ENCODE measurements at regions not wholly inside any gene's neighbourhood (a gene's known extent, or its start where the extent isn't known, plus 50 kb on each side); places are given as distances from the start of the nearest gene placed in this dataset.

DNA sequence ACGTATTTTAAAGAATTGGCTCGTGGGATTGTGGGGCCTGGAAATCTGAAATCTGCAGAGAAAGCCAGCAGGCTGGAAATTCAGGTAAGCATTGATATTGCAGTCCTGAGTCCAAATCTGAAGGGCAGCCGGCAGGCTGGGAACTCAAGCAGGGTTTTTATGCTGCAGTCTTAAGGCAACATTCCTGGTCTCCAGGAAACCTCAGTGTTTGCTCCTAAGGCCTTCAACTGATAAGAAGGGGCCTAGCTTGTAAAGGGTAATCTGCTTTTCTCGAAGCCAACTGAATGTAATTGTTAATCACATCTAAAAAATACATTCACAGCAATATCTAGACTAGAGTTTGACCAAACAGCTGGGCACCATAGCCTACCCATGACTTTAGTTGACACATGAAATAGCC, 154.4 kb downstream of the EFNB2 start:
- DNase-seq = no peak

DNA sequence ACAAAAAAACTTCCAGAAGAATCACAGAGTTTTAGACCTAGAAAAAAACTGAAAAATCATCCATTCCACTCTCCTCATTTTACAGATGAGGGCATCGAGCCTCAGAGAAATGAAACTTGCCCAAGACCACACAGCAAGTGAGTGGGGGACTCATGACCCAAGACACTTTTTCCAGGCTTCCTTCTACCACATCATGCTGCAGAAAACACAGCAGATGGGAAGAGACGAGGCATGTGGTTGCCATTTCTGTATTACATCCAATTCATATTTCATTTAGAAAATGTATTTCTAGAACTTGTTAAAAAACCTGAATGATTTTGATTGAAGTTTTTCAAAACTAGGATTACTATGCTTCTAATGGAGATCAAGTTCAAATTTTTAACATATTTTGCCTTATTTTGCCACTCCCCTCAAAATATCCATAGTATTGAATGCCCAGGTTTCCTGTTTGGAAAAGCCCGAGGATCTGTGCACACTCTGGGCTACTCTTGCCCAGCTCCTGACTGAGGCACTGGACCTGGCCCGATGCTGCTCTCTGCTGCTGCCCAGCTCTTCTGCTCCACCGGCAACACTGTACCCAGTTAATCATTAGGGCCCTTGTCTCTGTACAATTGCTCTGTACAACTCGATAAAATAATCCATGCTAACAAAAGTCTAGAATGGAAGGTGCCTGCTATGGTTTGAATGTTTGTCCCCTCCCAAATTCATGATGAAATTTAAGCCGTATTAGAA, 157.4 kb downstream of the EFNB2 start:
- no peak for DNase-seq

GRCh38 chr13:106377341-106377740, 158.1 kb downstream of the EFNB2 start:
- DNase-seq = no peak

DNA sequence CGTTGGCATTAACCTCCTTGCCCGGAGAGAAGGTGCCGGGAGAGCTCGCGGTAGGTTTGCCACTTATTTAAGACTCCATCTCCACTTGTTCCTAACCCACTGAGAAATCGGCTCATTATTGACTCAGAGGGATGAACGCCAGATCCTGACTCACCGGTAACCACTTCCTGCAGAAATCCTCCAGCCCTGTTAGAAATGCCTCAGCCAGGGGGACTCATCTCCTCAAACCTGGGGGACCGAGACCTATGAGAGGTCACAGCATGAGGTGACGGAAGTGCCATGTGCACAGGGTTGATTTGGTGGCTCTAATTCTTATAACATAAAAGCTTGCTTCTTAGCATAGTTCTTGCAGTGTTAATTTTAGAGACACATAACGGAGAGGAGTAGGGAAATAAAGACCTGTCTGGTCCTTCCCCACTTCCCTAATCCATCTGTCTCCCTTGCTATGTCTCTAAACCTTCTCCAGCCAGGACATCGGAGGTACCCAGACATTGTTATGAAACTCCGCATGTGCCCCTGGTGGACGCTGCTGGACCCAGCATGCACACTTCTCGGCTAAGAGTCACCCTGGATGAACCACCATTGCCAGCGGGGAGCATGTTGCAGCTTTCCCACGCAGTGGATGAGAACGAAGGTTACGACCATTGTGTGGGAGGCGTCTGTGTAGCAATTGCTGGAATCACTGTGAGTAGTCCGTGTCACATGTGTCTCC, 158.9 kb downstream of the EFNB2 start:
- DNase-seq = no peak

GRCh38 chr13:106375085-106375484, 160.4 kb downstream of the EFNB2 start:
- no peak for DNase-seq

GRCh38 chr13:106374631-106375030, 160.8 kb downstream of the EFNB2 start:
- no peak for DNase-seq

DNA sequence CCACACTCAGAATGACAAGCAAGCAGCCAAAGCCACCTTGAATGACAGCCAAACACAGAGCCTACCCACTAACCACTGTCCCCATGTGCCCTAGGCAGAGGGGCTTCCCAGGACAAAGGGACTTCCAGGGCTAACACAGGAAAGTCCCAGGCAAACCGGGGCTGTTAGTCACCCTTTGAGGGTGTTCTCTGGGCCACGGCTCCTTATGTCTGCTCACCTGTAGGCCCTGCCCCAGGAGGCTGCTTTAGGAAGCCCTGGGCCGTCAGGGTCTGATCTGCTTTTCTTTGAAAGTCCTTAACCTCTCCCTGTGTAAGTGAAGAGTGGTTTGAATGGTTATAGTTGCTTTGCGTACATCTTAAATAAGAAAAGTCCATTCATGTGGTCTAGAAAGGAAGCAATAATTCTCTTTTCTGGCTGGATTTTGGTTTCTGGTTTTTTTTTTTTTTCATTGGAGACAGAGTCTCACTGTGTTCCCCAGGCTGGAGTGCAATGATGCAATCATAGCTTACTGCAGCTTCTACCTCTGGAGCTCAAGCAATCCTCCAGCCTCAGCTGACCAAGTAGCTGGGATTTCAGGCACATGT, 161.4 kb downstream of the EFNB2 start:
- DNase-seq = no peak

DNA sequence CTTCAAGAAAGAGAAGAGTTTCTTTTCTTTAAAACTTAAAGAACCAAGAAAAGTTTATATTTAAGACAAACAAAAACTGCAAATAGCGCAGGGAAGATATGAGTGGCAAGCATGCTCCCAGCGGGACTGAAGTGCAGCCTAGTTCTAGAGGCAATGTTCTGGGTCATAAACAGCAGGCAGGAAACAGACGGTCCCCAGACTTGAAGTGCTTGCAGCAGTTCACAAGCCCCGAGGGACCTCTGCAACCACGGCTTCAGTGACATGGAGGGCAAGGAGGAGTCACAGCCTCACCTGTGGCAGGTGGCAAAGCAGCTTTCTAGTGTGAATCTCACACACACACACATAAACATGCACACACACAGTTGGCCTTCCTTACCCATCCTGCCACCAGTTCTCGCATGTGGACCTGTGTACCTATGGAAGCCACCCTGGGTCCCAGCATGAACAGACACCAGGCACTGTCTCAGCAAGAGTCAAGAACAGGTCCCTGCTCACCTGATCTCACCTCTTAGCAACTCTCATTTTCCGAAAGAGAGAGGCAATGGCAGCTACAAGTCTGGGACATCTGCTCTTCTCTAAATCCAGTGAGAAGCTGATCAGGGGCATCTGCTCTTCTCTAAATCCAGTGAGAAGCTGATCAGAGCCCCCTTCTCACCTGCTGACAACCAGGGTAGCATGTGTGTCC, 162.0 kb downstream of the EFNB2 start:
- DNase-seq = peak; percentile 96

DNA sequence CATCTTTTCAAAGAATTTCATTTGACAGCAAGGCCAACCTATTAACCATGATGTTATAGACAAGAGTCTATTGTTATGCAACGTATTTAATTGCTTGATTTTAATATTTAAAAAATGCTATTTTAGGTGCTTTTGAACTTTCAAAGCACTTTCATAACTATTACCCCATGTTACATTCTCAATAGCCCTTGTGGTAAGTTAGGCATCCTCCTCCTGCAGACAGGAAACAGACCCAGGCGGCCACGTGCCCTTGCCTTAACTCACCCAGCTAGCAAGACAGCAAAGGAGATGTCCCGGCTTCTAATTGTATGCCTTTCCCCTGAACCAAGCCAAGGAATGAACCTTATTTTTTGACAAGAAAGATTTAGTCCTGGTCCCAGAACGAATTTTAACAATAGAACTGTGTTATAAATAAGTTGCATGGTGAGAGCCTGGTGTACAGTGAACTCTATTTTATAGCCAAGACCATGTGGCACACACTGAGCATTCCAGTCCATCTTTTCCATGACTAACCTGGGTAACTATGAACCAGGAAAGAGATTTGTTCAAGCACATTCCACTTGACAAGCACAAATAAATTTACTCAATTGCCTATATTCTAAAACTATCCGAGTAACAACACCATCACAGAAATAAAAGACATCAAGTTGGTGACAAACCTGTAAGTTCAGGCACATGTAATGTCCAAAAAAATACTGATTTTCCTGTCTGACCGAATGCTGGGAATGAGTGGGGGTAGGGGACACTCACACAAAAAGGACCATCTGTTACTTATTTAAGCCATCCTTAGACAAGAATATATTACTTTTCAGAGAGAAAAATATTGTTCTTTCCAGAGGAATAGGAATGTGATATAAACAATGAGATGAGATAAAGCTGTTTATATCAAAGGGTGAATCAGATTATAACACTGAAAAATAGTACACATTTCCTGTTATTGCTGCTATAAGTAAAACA, 163.0 kb downstream of the EFNB2 start:
- no peak for DNase-seq

DNA sequence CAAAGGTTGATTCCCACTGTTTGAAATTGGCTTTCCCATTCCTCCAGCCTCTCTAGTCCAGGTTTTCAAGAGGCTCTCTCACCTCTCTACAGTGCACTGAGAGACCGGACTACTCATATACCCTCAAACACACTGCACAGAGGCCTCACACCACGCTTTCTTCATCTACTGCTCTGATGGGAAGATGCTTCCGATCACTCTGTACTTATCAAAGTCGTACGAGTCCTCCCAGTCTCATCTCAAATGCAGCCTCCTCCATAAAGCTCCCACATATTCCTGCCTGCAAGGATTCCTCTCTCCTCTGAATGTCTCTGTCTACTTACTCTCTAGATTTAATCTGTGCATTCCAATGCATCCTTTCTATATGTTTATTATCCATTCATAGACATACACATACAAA, 164.4 kb downstream of the EFNB2 start:
- DNase-seq = no peak

DNA sequence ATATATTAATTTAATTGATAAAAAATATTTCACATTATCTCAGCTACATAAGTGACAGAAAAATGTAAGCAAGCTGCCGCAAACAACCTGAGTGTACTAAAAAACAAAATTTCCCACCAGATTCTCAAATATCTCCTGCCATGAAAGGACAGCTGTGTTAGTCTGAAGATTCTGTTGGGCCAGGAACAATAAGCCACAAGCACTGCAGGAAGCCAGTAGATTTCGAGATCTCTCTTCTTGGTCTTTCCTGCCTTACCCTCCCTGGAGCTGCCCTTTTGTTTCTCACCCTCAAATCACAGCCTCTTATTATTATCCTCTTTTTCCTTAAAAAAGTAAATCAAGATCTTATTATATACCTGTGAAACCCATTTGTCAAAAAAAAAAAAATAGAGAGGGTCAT, 165.6 kb downstream of the EFNB2 start:
- no peak for DNase-seq

DNA sequence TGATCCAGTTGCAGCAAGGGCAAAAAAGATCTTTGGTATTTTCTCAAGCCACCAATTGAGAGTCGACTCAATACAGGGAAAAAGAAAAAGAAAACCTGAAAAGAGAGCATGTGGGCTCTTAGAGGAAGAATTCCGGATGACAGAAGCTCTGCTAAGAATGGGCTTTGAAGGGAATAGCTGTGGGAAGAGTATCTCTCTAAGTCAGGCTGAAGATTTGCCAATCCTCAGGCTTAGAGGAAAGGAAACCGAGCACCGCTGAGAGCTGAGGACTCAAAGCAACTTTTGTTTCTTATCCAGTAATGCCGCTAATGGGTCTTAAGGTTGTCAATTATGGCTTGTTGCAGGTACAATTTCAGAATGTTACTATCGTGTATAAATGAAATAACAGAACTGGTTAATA, 166.4 kb downstream of the EFNB2 start:
- no peak for DNase-seq

DNA sequence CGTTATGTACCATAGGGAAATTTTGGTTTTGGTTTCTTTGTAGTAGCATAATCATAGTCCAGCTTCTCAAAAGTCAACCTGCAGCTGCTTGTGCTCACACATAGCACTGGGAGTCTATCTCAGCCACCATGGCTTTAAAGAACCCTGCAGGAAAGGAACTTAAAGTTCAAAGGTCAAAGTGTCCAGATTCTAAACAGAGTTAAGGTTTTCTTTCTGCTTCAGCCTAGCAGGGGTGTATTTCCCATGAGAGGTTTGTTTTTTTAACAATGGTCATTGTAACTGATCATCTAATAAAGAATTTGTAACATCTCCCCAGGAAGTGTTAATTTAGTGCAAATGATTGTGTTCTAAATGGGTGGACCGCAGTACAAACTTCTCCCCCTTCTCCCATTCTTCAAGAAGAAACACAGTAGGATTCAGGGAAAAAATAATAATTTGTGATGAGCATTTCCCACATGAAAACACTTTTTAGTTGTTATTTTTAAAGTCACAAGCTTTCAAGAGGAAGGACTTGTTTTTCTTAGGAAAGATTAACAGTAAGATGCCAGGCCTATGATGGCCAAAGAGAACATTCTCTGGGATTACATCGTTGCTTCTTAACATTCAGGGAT, 168.0 kb downstream of the EFNB2 start:
- DNase-seq = no peak

DNA sequence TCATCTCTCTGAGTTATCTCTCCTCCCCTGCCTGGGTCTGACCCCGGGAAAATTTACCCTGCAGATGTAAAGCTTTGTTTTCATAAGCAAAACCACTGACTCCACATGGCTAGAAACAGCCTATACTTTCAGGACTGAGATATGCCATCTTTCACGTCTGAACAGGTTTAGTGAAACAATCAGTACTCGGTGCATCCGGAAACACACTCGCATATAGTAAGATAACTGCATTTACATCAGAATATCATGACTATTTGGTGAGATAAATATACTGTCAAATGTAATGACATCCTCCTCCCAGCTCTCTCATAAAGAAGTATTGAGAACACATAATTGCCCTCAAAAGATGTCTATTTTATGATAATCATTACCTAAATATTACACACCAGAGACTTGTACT, 172.8 kb downstream of the EFNB2 start:
- DNase-seq = no peak

DNA sequence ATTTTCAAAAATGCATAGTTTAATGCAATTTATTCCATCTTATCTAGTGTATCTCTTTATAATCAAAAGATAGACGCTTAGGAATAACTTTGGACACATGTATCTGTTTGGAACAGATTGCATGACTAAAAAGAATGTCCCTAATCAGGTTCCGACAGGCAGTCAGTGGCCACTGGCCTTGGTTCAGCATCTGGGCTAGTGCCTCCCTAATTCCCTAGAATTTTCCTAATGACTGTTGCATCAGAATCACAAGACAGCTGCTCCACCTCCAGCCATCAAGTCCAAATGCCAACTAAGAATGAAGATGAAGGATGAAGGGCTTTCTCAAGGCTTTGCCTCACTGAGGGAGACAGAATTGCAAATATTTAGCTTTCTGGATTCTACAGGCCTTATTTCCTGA, 173.8 kb downstream of the EFNB2 start:
- DNase-seq = no peak

DNA sequence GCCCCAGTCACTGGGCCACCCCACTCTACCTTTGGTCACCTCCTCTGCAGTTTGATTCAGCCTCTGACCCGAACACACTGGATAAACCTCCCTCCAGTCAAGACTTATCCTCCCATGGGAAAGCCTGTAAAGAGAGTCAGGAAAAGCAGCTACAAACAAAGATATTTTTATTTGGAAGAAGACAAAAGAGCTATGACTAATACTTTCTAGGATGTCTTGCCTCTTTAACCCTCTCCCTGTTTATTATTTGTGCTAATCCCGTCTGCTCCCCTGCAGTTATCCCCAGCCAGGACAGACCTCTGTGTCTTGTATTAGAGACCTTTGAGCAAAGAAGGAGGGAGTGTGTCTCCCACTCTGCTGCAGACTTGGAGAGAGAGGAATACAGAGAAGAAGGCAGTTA, 178.3 kb downstream of the EFNB2 start:
- no peak for DNase-seq

DNA sequence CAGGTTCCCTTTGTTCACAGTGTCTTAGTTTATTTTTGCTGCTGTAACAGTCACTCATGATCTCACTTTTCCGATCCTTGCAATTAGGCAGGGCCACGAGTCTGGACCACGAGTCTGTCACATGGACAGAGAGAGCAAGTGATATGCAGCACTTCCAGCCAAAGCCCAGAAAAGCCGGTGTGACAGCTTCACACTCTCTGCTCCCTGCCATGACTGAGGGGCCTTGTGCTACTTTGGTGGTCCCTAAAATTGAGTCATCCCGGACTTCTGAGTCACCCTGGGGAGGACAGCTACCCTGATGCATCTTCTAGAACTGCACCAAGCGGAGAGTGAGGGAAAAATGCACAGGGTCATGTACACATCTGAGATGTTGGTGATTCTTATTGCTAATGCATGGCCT, 179.6 kb downstream of the EFNB2 start:
- DNase-seq = no peak

DNA sequence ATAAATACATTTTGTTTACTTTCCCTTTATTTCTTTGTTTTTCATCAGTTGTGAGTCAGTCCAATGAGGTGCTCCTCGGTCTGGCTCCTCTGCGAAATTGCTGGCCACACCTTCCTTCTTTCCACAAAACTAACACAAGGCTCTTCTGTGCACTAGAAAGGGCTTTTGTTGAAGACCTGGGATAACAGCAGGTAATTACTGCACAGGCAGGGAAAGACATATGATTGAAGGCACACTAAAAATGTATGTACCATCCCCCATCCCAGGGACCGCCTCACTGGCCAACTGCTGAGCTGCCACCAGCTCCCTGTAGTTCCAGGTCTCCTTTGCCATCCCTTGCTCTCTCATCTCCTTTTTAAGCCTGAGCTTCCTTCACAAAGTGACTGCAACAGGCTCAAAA, 180.5 kb downstream of the EFNB2 start:
- no peak for DNase-seq

DNA sequence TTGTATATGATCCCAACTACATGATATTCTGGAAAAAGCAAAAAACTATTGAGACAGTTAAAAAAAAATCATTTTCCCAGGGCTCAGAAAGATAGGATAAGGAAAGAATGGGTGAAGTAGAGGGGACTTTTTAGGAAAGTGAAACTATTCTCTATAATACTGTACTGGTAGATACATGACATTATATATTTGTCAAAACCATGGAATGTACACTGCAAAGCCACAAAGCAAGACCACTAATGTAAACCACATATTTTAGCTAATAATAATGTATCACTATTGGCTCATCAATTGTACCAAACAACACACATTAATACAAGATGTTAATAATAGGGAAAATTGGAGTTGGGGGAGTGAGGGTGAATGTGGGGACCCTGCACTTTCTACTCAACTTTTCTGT, 182.6 kb downstream of the EFNB2 start:
- no peak for DNase-seq

- DNase-seq = no peak
These were observed 184.2 kb downstream of the EFNB2 start for GRCh38 chr13:106351251-106351650.

GRCh38 chr13:106350208-106350607, 185.3 kb downstream of the EFNB2 start:
- no peak for DNase-seq

Measured in NCI-H187 treated with DMSO at 0.1 percent for 48 hours (cell line).